ENCODE measurements at regions not wholly inside any gene's neighbourhood (a gene's known extent, or its start where the extent isn't known, plus 50 kb on each side); places are given as distances from the start of the nearest gene placed in this dataset.

GRCh38 chr7:94228678-94229077, 166.0 kb upstream of the COL1A2 start:
- no peaks in the 10 kb centered on the region for H3K9me3 ChIP-seq (ENCODE audit: control insufficient read depth, insufficient read depth, low read depth, low read length)
- POLR2A ChIA-PET: no interaction called here

More at GRCh38 chr7:94228678-94229077, 166.0 kb upstream of the COL1A2 start:
- Histone ChIP-seq H3K4me3 (ENCODE audit: low read depth, low read length) (no peak overlapping the region), H3K4me1 (ENCODE audit: control insufficient read depth, insufficient read depth, low read length) (no peaks in the 10 kb centered on the region), H3K27ac (ENCODE audit: extremely low read depth, low read depth, low read length) (no peak overlapping the region), H3K36me3 (ENCODE audit: control insufficient read depth in 2 of 2, insufficient read depth in 1 of 2, low read length in 2 of 2) (no peaks in the 10 kb centered on the region)
- TF ChIP-seq ZNF24 (tag by site-specific recombination; IDR thresholded peaks at IDR 0.05): no peak
- TF ChIP-seq ZNF513 (tag by site-specific recombination; IDR thresholded peaks at IDR 0.05): no peak
- no peak for TF ChIP-seq ZBTB49 (tag by site-specific recombination; IDR thresholded peaks at IDR 0.05; ENCODE audit: low read depth)
- no peak for TF ChIP-seq ZBTB7A (tag by site-specific recombination; IDR thresholded peaks at IDR 0.05; ENCODE audit: low read depth)
- no peak for TF ChIP-seq ZNF785 (tag by site-specific recombination; IDR thresholded peaks at IDR 0.05)
- no peak for TF ChIP-seq ZNF148 (tag by site-specific recombination; IDR thresholded peaks at IDR 0.05; ENCODE audit: borderline replicate concordance)
- no peak for TF ChIP-seq ZNF121 (tag by site-specific recombination; IDR thresholded peaks at IDR 0.05)
- no peak for TF ChIP-seq ZNF280C (tag by site-specific recombination; IDR thresholded peaks at IDR 0.05)
- TF ChIP-seq ZNF433 (tag by site-specific recombination; IDR thresholded peaks at IDR 0.05; ENCODE audit: low read depth): no peak
- TF ChIP-seq AEBP2 (tag by site-specific recombination; IDR thresholded peaks at IDR 0.05; ENCODE audit: borderline replicate concordance): no peak
- no peak for TF ChIP-seq ZNF544 (tag by site-specific recombination; IDR thresholded peaks at IDR 0.05)
- no peak for TF ChIP-seq ZBTB26 (tag by site-specific recombination; optimal IDR thresholded peaks at IDR 0.05)
- TF ChIP-seq ZNF391 (tag by site-specific recombination; IDR thresholded peaks at IDR 0.05; ENCODE audit: borderline replicate concordance, low read depth): no peak
- TF ChIP-seq OVOL3 (tag by site-specific recombination; IDR thresholded peaks at IDR 0.05): no peak
- CTCF ChIA-PET: interaction anchor here (0.6 kb wide), 1 partner anchor 221 kb away, joined by 3 read pairs; no protein-coding TSS in a partner anchor
